GM21526 (cell line): ENCODE measurements at regions not wholly inside any gene's neighbourhood (a gene's known extent, or its start where the extent isn't known, plus 50 kb on each side); places are given as distances from the start of the nearest gene placed in this dataset.

Experiments
- ATAC-seq: cut with Tn5 transposase; IDR thresholded peaks from one replicate; pipeline ENCODE4 v1.9.1; 2021; ENCODE audit warnings: moderate library complexity; ENCODE audit not compliant: unreplicated experiment, low FRiP score

DNA sequence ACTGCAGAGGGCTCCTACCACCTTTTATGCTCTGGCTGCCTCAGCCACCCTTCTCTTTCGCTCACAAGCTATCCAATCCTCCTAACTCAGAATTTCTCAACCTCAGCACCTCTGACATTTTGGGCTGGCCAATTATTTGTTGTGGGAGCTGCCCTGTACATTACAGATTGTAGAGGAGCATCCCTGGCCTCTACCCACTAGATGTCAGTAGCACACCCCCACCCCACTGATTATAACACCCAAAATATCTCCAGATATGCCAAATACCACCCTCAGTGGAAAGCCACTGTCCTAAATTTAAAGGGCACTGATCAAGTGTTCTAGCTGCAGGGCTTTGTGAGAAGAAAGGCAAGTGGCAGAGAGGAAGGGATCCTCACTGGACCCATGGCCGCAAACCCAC lies 443.1 kb downstream of the SOX6 start:
- no peak for ATAC-seq
